T47D (cell line): ENCODE measurements at regions not wholly inside any gene's neighbourhood (a gene's known extent, or its start where the extent isn't known, plus 50 kb on each side); places are given as distances from the start of the nearest gene placed in this dataset.
"Not testable (repeated sequence)": the region's sequence is repeated elsewhere in the genome, so short reads cannot be mapped to it uniquely, and the experiment has no call there.

Source experiments
- DNase-seq, 2 experiments: peaks; one replicate each; pipeline versions ENCODE4 v3.0.0 to v3.0.0-alpha.2; 2011 to 2012; ENCODE audit warnings: low read depth in 1 of 2, low spot score in 1 of 2
- JUND ChIP-seq: IDR thresholded peaks from 2 replicates; pipeline ENCODE4 v1.6.1; 2012; ENCODE audit warnings: low read depth
- in situ Hi-C: cut with HindIII; loops from 2 replicates; pipeline ENCODE4 v1.10.0; 2016; ENCODE audit warnings: low sequenced_read_pairs, low pct_unique_long_range_greater_than_20kb

GRCh38 chr10:87603196-87603595, 56.5 kb upstream of the PAPSS2 start:
- in situ Hi-C loops: no loop called here
- TF ChIP-seq JUND: no peak
- no peak for DNase-seq

DNA sequence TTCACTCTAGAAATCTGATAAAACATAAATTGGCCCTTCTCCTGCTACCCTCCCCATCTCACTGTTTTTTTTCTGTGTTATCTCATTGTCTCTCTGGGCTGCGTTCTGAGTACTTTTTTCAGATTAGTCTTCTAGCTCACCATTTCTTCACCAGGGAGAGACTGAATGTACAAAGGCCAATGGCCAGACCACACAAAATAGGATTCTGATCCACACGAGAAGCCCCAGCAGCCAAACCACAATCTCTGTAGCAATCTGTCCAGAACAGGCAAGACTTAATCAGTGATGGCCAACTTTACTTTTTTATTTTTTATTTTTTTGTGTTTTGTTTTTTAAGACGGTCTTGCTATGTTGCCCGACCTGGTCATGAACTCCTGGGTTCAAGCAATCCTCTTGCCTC, 55.9 kb upstream of the PAPSS2 start:
- no peak for TF ChIP-seq JUND
- in situ Hi-C loops: no loop called here

GRCh38 chr10:87605628-87606251, 53.9 kb upstream of the PAPSS2 start:
- in situ Hi-C loops: no loop called here
- no peak for TF ChIP-seq JUND
- no peak for DNase-seq

More for the DNA sequence above, 55.9 kb upstream of the PAPSS2 start:
- DNase-seq: no peak

DNA sequence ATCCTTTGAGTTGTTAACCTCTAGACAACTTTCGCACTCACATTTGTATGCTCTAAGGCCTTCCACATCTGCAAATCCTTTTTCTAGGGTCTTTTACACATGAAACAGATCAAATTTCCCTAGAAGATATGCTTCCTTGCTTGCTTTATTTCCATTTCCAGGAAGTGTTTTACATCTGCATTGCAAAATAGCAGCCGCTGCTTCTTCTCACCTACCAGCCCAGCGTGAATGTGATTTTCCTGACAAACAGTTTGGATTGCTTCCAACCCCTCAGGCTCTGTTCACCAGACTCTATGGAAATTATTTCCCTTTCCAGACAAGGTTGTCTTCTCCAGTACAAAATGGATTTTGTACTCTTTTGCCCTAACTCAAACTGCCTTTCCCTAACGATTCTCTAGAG, 50.9 kb upstream of the PAPSS2 start:
- no peak for TF ChIP-seq JUND
- in situ Hi-C loops: no loop called here
- DNase-seq: peak in 1 of 2 experiments; percentile 71

- in situ Hi-C loops, DNase-seq: not testable (repeated sequence)
Observed at GRCh38 chr10:87609563-87609962, 50.1 kb upstream of the PAPSS2 start.
